Left renal cortex interstitium (tissue), 4 donors: ENCODE measurements at regions not wholly inside any gene's neighbourhood (a gene's known extent, or its start where the extent isn't known, plus 50 kb on each side); places are given as distances from the start of the nearest gene placed in this dataset.

Experiments used
- DNase-seq, 4 donors: peaks; one replicate each; pipeline ENCODE4 v3.0.0-alpha.2; 2013; ENCODE audit warnings: low read depth in 4 of 4, low spot score in 2 of 4, missing footprints in 1 of 4

DNA sequence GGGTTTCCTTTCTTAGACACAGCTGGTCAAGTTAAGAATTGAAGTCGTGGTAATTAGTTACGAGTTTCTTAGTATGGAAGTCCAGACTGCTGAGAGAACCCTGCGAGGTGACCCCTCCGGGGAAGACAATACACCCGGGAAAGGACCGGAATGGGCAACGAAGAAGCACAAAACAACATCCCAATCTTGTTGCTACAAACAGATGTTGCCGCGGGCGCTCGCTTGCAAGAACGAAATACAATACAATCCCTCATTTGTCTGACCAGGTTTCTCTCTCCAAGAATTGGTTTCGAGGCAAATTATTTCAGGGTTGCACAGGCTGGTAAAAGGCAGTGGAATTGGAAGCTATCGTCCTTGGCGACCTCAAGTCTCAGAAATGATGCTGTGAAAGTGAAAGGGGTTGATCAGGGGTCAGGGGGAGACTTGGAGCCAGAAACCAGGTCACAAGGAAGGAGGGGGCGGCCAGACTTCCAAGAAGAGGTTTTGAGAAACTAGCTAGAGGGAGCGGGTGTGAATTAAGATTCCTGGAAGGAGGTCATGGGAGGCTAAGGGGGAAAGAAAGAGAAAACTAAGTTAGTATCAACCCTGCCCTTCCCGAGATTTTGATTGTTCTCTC is 401.9 kb downstream of the HRH4 start:
- no peak for DNase-seq

DNA sequence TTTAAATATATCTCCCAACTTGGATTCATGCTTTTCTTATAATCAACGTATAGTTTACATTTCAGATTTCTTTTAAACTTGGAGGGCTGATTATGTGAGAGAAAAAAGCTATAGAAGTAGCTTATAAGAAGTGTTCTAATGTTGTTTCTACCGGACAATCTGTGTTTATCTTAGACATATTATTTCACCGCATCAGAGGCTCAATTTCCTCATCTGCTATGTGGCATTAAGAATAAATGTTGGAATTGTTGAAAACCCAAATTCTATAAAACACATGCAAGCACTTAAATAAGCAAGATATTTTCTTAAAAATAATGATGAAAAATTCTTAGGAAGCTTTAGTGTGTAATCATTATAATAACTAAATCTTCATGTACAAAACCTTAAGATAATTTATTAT is 407.9 kb downstream of the HRH4 start:
- DNase-seq: no peak

DNA sequence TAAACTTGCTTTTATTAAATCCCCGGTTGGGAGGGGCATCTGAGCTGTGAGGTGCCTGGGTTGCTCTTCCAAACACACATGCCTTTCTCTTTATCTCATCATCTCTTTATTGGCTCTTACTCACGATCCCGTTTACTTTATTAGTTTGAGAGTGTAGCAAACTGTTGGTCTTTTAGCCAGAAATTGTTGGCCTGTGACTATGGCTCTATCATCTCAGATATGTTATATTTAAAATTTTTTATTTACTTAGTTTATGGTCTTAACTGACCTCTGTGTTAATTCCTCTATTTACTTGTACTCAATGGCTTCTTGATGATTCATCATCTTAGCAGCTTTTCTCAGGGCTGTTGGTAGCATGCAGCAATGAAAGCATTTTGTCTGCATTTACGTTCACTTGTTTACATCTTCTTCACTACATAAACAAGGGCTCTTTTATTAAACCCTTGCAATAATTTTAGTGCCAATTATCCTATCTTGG is 408.4 kb downstream of the HRH4 start:
- DNase-seq: no peak

GRCh38 chr18:24869285-24869684 is 408.8 kb downstream of the HRH4 start:
- DNase-seq: no peak

DNA sequence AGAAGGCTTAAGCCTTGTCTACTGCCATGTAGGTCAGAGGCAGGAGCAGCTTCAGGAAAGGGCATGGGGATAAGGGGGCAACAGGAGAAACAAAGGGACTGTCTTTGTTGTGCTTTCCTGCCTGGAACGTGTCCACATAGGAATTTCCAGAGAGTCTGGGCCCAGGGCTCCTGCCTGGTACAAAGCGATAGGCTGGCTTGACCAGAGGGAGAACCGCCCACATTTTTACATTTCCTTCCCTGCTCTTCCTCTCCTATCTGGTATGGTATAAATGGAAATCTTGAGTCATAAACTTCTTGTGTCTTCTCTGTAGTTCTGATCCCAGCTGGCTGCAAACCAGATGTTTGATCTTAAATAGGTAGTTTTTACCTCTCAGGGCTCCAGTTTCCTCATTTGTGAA is 414.8 kb downstream of the HRH4 start:
- DNase-seq: no peak

GRCh38 chr18:24875777-24876176 is 415.3 kb downstream of the HRH4 start:
- no peak for DNase-seq

DNA sequence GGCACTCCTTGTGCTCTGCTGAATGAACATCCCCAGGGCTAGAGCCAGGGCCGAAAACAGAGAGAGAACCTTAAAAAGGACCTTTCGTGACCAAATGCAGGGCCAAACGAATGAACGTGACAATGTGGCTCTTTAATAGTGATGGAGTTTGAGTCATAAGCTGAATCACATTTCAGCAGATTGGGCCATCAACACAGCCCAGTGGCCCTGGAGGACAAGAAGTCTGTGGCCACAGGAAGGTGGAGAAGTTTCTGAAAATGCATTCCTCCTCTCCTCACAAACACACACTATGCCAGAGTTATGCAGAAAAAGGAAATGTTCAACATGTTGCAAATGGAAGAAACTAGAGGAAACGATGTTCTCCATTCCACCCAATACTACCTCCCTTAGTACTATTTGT is 415.8 kb downstream of the HRH4 start:
- no peak for DNase-seq

- no peak for DNase-seq
Observed at GRCh38 chr18:24877066-24877465, 416.6 kb downstream of the HRH4 start.

DNA sequence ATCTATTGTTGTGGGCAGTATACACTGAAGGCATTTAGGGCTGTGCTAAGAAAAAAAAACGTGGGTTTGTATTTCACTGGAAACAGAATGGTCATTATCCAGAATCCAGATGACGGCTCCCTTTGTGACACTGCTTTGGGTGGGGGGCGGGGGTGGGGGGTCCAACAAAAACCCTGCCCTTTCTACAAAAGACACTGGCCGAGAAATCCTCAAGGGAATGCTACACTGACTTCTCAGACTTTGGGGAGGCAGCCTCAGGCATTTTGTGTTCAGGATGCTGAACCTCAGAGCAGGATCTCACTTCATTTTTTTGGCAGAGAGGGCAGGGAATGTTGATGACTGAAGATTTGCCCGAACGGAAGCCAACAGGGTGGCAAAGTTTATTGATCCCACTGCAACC is 417.1 kb downstream of the HRH4 start:
- DNase-seq: no peak

DNA sequence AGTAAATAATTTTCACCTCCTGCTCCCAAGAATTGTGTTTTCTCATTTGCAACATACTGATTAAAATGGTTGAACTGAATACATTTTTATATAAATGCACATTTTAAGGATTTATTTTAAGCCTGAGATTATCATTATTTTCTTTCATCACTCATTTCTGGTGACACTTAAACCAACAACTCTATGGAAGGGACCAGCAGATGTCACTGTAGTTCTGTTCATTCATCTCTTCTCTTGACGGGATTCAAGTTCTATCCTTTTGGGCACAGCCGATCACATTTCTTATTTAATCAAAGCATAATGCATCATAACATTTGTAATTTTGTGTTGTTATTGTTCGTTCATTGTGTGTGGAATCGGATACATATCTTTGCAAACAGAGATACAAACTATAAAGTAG is 417.9 kb downstream of the HRH4 start:
- DNase-seq: peak in 1 of 4 donors; percentile 45

DNA sequence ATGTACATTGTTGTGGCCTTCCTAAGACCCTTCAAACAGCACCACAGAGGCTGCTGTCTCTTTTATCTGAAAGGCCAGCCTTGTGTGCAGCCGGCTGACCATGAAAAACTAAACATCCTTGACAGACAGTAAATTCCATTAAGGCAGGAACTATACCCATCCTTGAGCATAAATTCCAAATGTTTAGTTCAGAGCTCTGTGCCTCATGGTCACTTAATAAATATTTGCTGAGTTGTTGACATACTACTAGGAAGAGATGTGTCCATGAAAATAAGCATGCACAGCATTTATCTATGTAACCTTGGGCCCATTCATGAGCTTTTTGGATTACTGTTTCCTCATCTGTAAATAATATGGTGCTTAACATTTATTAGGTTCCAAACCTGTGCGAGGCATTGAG is 424.8 kb downstream of the HRH4 start:
- DNase-seq: no peak

DNA sequence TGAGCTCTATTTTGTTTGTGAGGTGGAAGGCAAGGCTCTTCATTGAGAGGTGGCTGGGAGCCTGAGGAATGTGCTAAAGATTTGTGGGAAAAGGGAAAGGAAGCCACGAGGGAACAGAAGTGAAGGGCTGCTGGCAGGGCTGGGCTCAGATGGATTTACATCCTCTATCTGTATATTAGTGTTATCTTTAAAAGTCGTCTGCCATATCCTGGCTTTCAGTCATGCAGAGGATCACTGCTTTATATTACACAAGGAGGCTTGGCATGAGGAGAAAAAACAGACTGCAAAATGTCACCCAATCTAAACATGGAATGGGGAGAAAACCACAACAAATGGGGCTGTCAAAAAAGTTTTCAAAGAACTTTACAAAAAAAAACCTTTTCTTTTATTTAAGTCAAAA is 434.4 kb downstream of the HRH4 start:
- DNase-seq: no peak

DNA sequence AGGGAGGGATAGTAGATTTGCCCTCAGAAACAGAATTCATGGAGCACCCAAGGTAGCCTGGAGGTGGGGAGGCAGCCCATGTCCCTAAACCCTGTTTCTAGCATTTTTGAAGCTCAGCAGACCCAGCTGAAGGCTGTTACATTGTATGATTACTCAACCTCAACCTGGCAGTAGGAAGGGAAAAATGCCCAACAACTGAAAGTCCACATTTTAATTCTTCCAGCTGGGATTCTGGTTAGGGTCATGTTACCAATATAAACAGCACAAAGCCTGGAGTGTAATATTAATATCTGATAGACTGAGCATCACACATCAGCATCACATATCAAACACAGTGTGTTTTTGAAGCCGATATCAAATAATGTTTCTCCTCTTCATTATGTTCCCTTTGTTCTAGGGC is 437.0 kb downstream of the HRH4 start:
- no peak for DNase-seq

DNA sequence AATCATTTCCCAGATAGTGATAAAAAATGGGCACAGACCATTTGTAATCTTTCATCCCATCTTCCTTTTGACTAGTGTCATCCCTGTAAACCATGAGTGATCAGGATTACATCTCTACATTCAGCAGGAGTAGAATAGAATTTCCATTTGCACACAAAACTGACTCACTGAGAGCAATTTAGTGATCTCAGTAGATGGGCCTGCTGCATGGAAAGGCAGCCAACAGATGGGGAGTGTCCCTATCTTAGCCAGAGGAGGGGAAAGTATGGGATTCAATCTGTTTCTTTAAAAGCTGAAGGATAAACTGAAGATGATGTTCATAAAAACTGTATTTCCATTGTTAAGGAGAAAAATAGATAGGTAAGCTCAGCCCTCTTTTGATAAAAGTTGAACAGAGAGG is 441.7 kb downstream of the ZNF521 start:
- no peak for DNase-seq

- DNase-seq: no peak
Observed at GRCh38 chr18:24913507-24914170, 438.3 kb downstream of the ZNF521 start.

DNA sequence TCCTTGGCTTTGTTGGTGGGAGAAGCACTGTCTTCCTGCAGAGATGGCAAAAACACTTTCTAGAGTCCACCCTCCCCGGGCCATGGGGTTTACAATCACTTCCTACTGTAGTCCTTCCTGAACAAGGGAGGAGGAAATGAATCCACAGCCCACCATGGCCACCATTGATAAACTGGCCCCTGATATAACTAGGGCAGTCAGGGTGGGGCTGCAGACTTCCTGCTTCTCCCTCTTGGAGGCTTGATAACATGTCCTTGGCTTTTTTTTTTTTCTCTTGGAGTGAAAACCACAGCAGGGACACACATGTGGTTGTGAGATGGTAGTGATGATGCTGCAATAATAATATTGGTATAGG is 437.8 kb downstream of the ZNF521 start:
- no peak for DNase-seq

GRCh38 chr18:24914685-24915084 is 437.3 kb downstream of the ZNF521 start:
- no peak for DNase-seq

DNA sequence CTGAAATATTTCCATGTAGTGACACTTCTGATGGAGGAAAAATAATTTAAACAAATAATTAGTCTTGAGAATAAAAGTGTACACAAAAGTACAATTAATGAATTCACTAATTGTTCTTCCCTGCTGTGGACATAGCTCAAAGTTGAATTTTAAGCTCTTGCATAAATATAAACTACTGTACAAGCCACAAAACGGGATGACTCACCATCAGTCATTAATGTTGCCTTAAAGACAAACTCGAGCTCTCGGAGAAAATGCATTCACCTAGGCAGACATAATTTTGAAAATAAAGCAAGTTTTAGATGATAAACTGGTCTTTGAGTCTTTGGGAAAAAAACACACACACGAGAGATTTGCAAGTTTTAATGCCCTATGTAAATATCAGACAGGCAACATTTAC is 436.4 kb downstream of the ZNF521 start:
- DNase-seq: no peak

GRCh38 chr18:24917767-24918166 is 434.2 kb downstream of the ZNF521 start:
- no peak for DNase-seq

DNA sequence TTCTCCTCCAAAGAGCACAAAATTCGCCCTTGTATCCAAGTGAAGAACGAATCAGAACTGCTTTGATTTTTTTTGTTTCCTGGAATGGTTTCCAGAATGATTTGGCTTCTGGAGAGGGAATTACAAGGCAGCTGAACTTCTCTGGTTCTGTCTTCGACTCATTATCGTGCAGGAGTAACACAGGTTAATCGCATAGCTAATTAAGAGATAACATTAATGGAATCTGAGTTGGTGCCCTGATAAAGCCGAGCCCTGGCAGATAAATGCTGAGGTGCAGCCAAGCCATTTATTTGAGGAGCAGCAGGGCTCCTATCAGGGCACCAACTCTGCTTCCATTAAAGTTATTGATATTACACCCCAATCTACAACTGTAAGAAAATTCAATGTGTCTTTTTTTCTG is 433.7 kb downstream of the ZNF521 start:
- no peak for DNase-seq

DNA sequence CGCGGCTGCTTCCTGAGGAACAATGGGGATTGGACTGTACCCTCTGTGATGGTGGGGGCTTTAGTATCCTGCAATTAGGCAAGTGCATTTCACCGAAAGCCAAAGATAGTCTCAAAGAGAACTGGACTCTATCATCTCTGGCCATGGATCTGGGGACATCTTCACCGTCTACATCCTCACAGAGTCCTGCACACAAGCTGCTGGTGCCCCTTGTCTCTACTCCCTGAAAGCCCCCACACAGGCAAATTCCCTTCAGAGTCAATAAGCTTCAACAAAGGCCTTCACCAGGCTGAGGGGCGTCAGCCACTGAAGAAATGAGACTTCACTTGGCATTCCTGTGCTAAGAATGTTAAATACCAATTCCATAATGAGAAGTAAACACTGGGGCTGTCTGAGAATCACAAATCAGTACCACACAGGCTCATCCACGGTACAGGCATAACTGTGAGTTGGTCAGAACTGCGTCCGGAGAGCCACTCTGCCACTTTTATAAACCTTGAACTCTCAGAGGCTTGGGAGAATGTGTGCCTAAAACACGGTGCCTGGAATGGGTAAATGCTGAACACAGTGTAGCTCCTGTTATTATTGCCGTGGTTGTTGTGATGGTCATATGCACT is 432.7 kb downstream of the ZNF521 start:
- no peak for DNase-seq

DNA sequence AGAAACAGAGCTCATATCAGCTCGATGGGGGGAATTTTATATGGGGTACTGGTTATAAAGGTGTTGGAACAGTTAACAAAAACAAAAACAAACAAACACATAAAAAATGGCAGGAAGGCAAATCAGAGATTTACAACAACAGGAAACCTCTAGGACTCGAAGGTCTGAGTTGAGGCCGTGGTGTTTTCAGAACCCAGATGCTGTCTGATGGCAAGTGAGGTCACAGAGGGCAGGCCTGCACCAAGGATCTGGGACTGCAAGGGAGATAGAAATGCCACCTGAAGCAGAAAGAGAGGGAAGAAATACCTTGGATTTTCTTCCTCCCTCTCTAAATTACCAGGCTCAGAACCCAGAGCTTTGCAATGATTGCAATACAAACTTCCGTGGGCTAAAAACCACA is 429.5 kb downstream of the ZNF521 start:
- DNase-seq: no peak
